GM10248 (cell line): ENCODE measurements at regions not wholly inside any gene's neighbourhood (a gene's known extent, or its start where the extent isn't known, plus 50 kb on each side); places are given as distances from the start of the nearest gene placed in this dataset.

ENCODE experiments used
- CTCF ChIA-PET: fragments of 300-600 bp; sonication (Branson Sonifier 250); formaldehyde crosslinking; extraction: SDS; loops from one replicate; lab custom pipeline; 2021; ENCODE audit warnings: antibody characterized with exemption; lab: Yijun Ruan, JAX
- POLR2A ChIA-PET: fragments of 350-650 bp; sonication (Branson Sonifier 250); formaldehyde crosslinking; extraction: SDS; loops from one replicate; lab custom pipeline; 2020; ENCODE audit warnings: antibody characterized with exemption; lab: Yijun Ruan, JAX
- DNase-seq: peaks from one replicate; pipeline ENCODE4 v3.0.0; 2012; ENCODE audit errors: extremely low spot score
- TF ChIP-seq, protein P1 (sequence below): IDR thresholded peaks from 2 replicates; pipeline ENCODE4 v1.5.1; 2012; ENCODE audit warnings: mild to moderate bottlenecking, low read depth; ENCODE audit errors: extremely low read depth, missing control alignments, control extremely low read depth

DNA sequence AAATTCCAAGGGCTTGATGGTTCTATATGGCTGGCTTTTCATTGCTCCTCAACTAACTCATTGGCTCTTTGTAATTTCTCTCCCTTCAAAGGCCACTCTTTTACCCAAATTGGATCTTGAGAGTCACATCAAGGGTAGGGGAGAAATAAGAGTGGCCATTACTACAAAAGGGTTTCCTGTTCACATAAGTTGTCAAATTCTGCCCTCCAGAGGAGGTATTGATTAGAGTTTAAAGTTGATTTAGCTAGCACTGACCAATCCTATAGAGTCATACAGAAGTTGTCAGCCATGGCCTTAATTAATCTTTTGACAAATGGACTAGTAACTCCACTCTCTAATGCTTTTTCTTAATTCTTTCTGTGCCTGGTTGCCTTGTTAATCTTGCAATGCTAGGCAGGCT, 336.0 kb downstream of the RPS4Y2 start:
- POLR2A ChIA-PET: no interaction called here
- DNase-seq: no peak

DNA sequence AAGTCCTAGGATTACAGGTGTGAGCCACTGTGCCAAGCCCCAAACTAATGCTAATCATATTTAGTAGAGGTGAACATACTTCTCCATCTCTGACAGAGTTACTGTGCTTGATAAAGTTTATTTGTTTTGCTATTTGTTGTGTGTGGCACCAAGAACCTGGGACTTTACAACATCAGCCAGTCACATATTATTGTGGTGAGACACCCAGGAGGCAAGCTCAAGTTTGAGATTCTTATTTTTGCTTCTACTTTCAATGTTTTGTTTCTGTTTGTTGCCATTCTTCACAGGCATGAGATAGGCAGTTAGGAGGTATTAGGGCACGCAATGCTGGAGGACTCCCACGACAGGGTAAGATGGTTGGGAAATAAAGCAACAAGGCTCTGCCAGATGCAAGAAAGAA, 346.6 kb downstream of the RPS4Y2 start:
- ChIA-PET CTCF (no interaction called here), POLR2A (no interaction called here)
- TF ChIP-seq, protein P1, sequence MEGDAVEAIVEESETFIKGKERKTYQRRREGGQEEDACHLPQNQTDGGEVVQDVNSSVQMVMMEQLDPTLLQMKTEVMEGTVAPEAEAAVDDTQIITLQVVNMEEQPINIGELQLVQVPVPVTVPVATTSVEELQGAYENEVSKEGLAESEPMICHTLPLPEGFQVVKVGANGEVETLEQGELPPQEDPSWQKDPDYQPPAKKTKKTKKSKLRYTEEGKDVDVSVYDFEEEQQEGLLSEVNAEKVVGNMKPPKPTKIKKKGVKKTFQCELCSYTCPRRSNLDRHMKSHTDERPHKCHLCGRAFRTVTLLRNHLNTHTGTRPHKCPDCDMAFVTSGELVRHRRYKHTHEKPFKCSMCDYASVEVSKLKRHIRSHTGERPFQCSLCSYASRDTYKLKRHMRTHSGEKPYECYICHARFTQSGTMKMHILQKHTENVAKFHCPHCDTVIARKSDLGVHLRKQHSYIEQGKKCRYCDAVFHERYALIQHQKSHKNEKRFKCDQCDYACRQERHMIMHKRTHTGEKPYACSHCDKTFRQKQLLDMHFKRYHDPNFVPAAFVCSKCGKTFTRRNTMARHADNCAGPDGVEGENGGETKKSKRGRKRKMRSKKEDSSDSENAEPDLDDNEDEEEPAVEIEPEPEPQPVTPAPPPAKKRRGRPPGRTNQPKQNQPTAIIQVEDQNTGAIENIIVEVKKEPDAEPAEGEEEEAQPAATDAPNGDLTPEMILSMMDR: no peak
- no peak for DNase-seq

More for the DNA sequence above, 336.0 kb downstream of the RPS4Y2 start:
- CTCF ChIA-PET: interaction anchor here (1.0 to 1.7 kb wide), 2 partner anchors 61 to 168 kb away, joined by 3 to 4 read pairs; no protein-coding TSS in a partner anchor
- TF ChIP-seq, protein P1: no peak

DNA sequence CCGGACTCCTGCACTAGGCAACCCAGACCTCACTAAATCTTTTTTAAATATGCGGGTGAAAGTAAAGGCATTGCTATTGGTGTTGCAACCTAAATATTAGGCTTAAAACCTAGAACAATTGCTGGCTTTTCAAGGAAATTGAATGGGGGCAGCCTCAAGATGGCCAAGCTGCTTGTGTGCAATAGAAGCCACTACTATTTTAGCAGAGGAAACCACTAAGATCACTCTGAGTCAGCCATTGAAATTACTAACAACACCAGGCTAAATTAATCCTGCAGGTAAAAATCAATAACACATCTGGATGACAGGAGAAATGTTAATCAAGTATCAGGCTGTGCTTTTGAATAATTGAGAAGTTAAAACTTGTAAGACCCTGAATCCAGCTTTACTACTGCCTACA, 348.0 kb downstream of the RPS4Y2 start:
- ChIA-PET POLR2A (no interaction called here), CTCF (no interaction called here)
- TF ChIP-seq, protein P1: no peak
- no peak for DNase-seq

DNA sequence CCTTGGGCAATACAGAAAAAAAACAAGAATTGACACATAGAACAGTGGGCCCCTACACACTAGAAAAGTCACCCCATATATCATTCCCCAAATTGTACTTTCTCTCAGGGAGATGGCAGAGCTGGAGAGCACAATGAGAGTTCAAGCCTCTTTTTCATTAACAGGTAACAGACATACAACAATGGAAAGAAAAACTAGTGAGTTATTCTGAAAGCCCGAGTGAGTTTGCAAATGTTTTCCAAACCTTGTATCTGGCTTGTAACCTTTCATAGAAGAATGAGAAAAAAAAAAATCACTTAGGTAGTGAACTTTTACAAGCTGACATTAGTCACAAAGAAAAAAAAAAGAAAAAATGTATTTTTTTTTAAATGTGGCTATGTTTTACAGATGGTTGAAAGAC, 349.6 kb downstream of the RPS4Y2 start:
- ChIA-PET CTCF (no interaction called here), POLR2A (no interaction called here)

DNA sequence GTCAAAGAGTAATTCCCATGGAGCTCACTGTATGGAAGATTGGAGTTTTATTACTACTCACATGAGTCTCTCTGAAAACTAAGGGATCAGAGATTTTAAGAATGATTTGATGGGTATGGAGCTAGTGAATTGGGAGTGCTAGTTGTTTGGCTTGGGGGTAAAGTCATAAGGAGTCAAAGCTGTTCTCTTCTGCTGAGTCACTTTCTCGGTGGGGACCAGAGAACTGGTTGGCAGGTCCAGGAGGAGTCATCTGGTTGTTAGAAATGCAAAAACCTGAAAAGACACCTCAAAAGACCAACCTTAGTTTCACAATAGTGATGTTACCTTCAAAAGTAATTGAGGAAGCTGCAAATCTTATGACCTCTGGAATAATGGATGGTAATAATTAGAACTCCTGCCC, 355.4 kb downstream of the RPS4Y2 start:
- DNase-seq: no peak
- ChIA-PET POLR2A (no interaction called here), CTCF (interaction anchor here (1.1 kb wide), 1 partner anchor 9 kb away, joined by 3 read pairs; no protein-coding TSS in a partner anchor)
- TF ChIP-seq, protein P1: no peak

More for the DNA sequence above, 349.6 kb downstream of the RPS4Y2 start:
- TF ChIP-seq, protein P1: no peak
- DNase-seq: no peak

DNA sequence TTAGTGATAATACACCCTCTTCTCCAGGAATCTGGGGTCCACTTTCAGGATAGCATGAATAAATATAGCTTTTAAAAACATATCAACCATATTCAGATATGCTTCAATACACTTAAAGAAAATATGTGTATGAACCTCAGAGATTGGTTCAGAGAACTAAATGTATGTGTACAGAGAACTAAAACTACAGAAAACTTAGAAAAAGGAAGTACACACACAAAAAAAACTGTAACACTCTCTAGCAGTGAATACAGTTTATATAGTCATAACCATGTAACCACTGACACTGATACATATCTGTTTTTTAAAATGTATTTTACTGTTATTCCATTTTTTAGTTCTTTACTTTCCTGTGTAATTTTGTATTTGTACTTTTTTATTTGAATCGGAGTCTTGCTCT, 365.2 kb downstream of the RPS4Y2 start:
- ChIA-PET POLR2A (no interaction called here), CTCF (interaction anchor here (1.2 kb wide), 1 partner anchor 10 kb away, joined by 3 read pairs; no protein-coding TSS in a partner anchor)
- no peak for DNase-seq
- TF ChIP-seq, protein P1: no peak
